ENCODE measurements at regions not wholly inside any gene's neighbourhood (a gene's known extent, or its start where the extent isn't known, plus 50 kb on each side); places are given as distances from the start of the nearest gene placed in this dataset.

- WGBS (ENCODE audit: insufficient coverage): no CpG with 5 or more reads among the region's 1 CpG
- Histone ChIP-seq H3K27me3 (replicated peaks in 2 of 5; ENCODE audit: control insufficient read depth in 4 of 5, insufficient read depth in 5 of 5, low read length in 4 of 5) (no peaks in the 10 kb centered on the region), H3K9me3 (ENCODE audit: control extremely low read depth in 1 of 5, control insufficient read depth in 4 of 5, insufficient read depth in 2 of 5, low read depth in 1 of 5, low read length in 4 of 5) (no peaks in the 10 kb centered on the region), H3K4me1 (ENCODE audit: control extremely low read depth in 1 of 4, control insufficient read depth in 4 of 4, insufficient read depth in 4 of 4, low read length in 3 of 4) (peaks cover 0 to 8% (median 0%) of the 10 kb centered on the region in 4 experiments), H3K36me3 (ENCODE audit: control insufficient read depth in 4 of 4, insufficient read depth in 4 of 4, low read length in 3 of 4) (no peaks in the 10 kb centered on the region), H3K27ac (ENCODE audit: insufficient read depth in 1 of 2, low read depth in 1 of 2, low read length in 2 of 2, poor library complexity in 1 of 2, severe bottlenecking in 2 of 2) (no peak overlapping the region), H3K4me3 (ENCODE audit: control insufficient read depth in 1 of 7, extremely low read depth in 1 of 7, insufficient read depth in 4 of 7, low read depth in 2 of 7, low read length in 6 of 7) (no peak overlapping the region)
- ChIA-PET POLR2A (no interaction called here), CTCF (no interaction called here)
- no peak for DNase-seq
These were observed 121.2 kb upstream of the GRIP1 start for GRCh38 chr12:66800046-66800445.

- ChIA-PET POLR2A (no interaction called here), CTCF (interaction anchor here (1.2 kb wide), 1 partner anchor 57 kb away, joined by 3 read pairs; no protein-coding TSS in a partner anchor)
- no peaks in the 10 kb centered on the region for H3K9me3 ChIP-seq (ENCODE audit: control extremely low read depth in 1 of 5, control insufficient read depth in 4 of 5, insufficient read depth in 2 of 5, low read depth in 1 of 5, low read length in 4 of 5)
- H3K27ac ChIP-seq (ENCODE audit: insufficient read depth in 1 of 2, low read depth in 1 of 2, low read length in 2 of 2, poor library complexity in 1 of 2, severe bottlenecking in 2 of 2): no peak overlapping the region
- DNase-seq: no peak
- no peaks in the 10 kb centered on the region for H3K36me3 ChIP-seq (ENCODE audit: control insufficient read depth in 4 of 4, insufficient read depth in 4 of 4, low read length in 3 of 4)
- H3K4me1 ChIP-seq (ENCODE audit: control extremely low read depth in 1 of 4, control insufficient read depth in 4 of 4, insufficient read depth in 4 of 4, low read length in 3 of 4): peaks cover 0 to 8% (median 0%) of the 10 kb centered on the region in 4 experiments
- 62% methylated on average over 14 of the region's 14 CpGs for WGBS (ENCODE audit: insufficient coverage)
- peak overlapping the region in 1 of 7 experiments; percentile 1 for H3K4me3 ChIP-seq (ENCODE audit: control insufficient read depth in 1 of 7, extremely low read depth in 1 of 7, insufficient read depth in 4 of 7, low read depth in 2 of 7, low read length in 6 of 7)
- H3K27me3 ChIP-seq (replicated peaks in 2 of 5; ENCODE audit: control insufficient read depth in 4 of 5, insufficient read depth in 5 of 5, low read length in 4 of 5): no peaks in the 10 kb centered on the region
These were observed 125.1 kb upstream of the GRIP1 start for GRCh38 chr12:66803930-66804329.

- DNase-seq: no peak
- POLR2A ChIA-PET: no interaction called here
- H3K36me3 ChIP-seq (ENCODE audit: control insufficient read depth in 4 of 4, insufficient read depth in 4 of 4, low read length in 3 of 4): no peaks in the 10 kb centered on the region
- no CpG with 5 or more reads among the region's 6 CpGs for WGBS (ENCODE audit: insufficient coverage)
- H3K27me3 ChIP-seq (replicated peaks in 2 of 5; ENCODE audit: control insufficient read depth in 4 of 5, insufficient read depth in 5 of 5, low read length in 4 of 5): no peaks in the 10 kb centered on the region
- peaks cover 0 to 6% (median 0%) of the 10 kb centered on the region in 4 experiments for H3K4me1 ChIP-seq (ENCODE audit: control extremely low read depth in 1 of 4, control insufficient read depth in 4 of 4, insufficient read depth in 4 of 4, low read length in 3 of 4)
- CTCF ChIA-PET: interaction anchor here (0.6 to 1.0 kb wide), 2 partner anchors 40 to 453 kb away, joined by 3 read pairs; no protein-coding TSS in a partner anchor
- H3K9me3 ChIP-seq (ENCODE audit: control extremely low read depth in 1 of 5, control insufficient read depth in 4 of 5, insufficient read depth in 2 of 5, low read depth in 1 of 5, low read length in 4 of 5): no peaks in the 10 kb centered on the region
- no peak overlapping the region for H3K27ac ChIP-seq (ENCODE audit: insufficient read depth in 1 of 2, low read depth in 1 of 2, low read length in 2 of 2, poor library complexity in 1 of 2, severe bottlenecking in 2 of 2)
- H3K4me3 ChIP-seq (ENCODE audit: control insufficient read depth in 1 of 7, extremely low read depth in 1 of 7, insufficient read depth in 4 of 7, low read depth in 2 of 7, low read length in 6 of 7): no peak overlapping the region
These were observed 125.7 kb upstream of the GRIP1 start for GRCh38 chr12:66804563-66804974.

- Histone ChIP-seq H3K36me3 (ENCODE audit: control insufficient read depth in 4 of 4, insufficient read depth in 4 of 4, low read length in 3 of 4) (no peaks in the 10 kb centered on the region), H3K9me3 (ENCODE audit: control extremely low read depth in 1 of 5, control insufficient read depth in 4 of 5, insufficient read depth in 2 of 5, low read depth in 1 of 5, low read length in 4 of 5) (no peaks in the 10 kb centered on the region), H3K27ac (ENCODE audit: insufficient read depth in 1 of 2, low read depth in 1 of 2, low read length in 2 of 2, poor library complexity in 1 of 2, severe bottlenecking in 2 of 2) (no peak overlapping the region), H3K27me3 (replicated peaks in 2 of 5; ENCODE audit: control insufficient read depth in 4 of 5, insufficient read depth in 5 of 5, low read length in 4 of 5) (no peaks in the 10 kb centered on the region), H3K4me1 (ENCODE audit: control extremely low read depth in 1 of 4, control insufficient read depth in 4 of 4, insufficient read depth in 4 of 4, low read length in 3 of 4) (no peaks in the 10 kb centered on the region), H3K4me3 (ENCODE audit: control insufficient read depth in 1 of 7, extremely low read depth in 1 of 7, insufficient read depth in 4 of 7, low read depth in 2 of 7, low read length in 6 of 7) (no peak overlapping the region)
- POLR2A ChIA-PET: no interaction called here
- WGBS (ENCODE audit: insufficient coverage): no CpG with 5 or more reads among the region's 1 CpG
- no peak for DNase-seq
- CTCF ChIA-PET: no interaction called here
These were observed 129.7 kb upstream of the GRIP1 start for GRCh38 chr12:66808606-66809005.

GRCh38 chr12:66813137-66813892 is 134.4 kb upstream of the GRIP1 start:
- no peaks in the 10 kb centered on the region for H3K36me3 ChIP-seq (ENCODE audit: control insufficient read depth in 4 of 4, insufficient read depth in 4 of 4, low read length in 3 of 4)
- H3K27ac ChIP-seq (ENCODE audit: insufficient read depth in 1 of 2, low read depth in 1 of 2, low read length in 2 of 2, poor library complexity in 1 of 2, severe bottlenecking in 2 of 2): no peak overlapping the region
- no peaks in the 10 kb centered on the region for H3K4me1 ChIP-seq (ENCODE audit: control extremely low read depth in 1 of 4, control insufficient read depth in 4 of 4, insufficient read depth in 4 of 4, low read length in 3 of 4)
- no peaks in the 10 kb centered on the region for H3K27me3 ChIP-seq (replicated peaks in 2 of 5; ENCODE audit: control insufficient read depth in 4 of 5, insufficient read depth in 5 of 5, low read length in 4 of 5)
- no peaks in the 10 kb centered on the region for H3K9me3 ChIP-seq (ENCODE audit: control extremely low read depth in 1 of 5, control insufficient read depth in 4 of 5, insufficient read depth in 2 of 5, low read depth in 1 of 5, low read length in 4 of 5)
- H3K4me3 ChIP-seq (ENCODE audit: control insufficient read depth in 1 of 7, extremely low read depth in 1 of 7, insufficient read depth in 4 of 7, low read depth in 2 of 7, low read length in 6 of 7): no peak overlapping the region
- ChIA-PET POLR2A (no interaction called here), CTCF (no interaction called here)
- WGBS (ENCODE audit: insufficient coverage): no CpG with 5 or more reads among the region's 2 CpGs
- peak in 1 of 3 donors; percentile 10 for DNase-seq

GRCh38 chr12:66819587-66819986 is 140.7 kb upstream of the GRIP1 start:
- Histone ChIP-seq H3K4me3 (ENCODE audit: control insufficient read depth in 1 of 7, extremely low read depth in 1 of 7, insufficient read depth in 4 of 7, low read depth in 2 of 7, low read length in 6 of 7) (no peak overlapping the region), H3K9me3 (ENCODE audit: control extremely low read depth in 1 of 5, control insufficient read depth in 4 of 5, insufficient read depth in 2 of 5, low read depth in 1 of 5, low read length in 4 of 5) (no peaks in the 10 kb centered on the region), H3K36me3 (ENCODE audit: control insufficient read depth in 4 of 4, insufficient read depth in 4 of 4, low read length in 3 of 4) (no peaks in the 10 kb centered on the region), H3K27ac (ENCODE audit: insufficient read depth in 1 of 2, low read depth in 1 of 2, low read length in 2 of 2, poor library complexity in 1 of 2, severe bottlenecking in 2 of 2) (no peak overlapping the region), H3K27me3 (replicated peaks in 2 of 5; ENCODE audit: control insufficient read depth in 4 of 5, insufficient read depth in 5 of 5, low read length in 4 of 5) (no peaks in the 10 kb centered on the region), H3K4me1 (ENCODE audit: control extremely low read depth in 1 of 4, control insufficient read depth in 4 of 4, insufficient read depth in 4 of 4, low read length in 3 of 4) (no peaks in the 10 kb centered on the region)
- ChIA-PET POLR2A (interaction anchor here (0.6 kb wide), 1 partner anchor 1455 kb away, joined by 5 read pairs; no protein-coding TSS in a partner anchor), CTCF (no interaction called here)
- no peak for DNase-seq

GRCh38 chr12:66822961-66823360 is 144.1 kb upstream of the GRIP1 start:
- Histone ChIP-seq H3K27me3 (replicated peaks in 2 of 5; ENCODE audit: control insufficient read depth in 4 of 5, insufficient read depth in 5 of 5, low read length in 4 of 5) (no peaks in the 10 kb centered on the region), H3K9me3 (ENCODE audit: control extremely low read depth in 1 of 5, control insufficient read depth in 4 of 5, insufficient read depth in 2 of 5, low read depth in 1 of 5, low read length in 4 of 5) (no peaks in the 10 kb centered on the region), H3K4me3 (ENCODE audit: control insufficient read depth in 1 of 7, extremely low read depth in 1 of 7, insufficient read depth in 4 of 7, low read depth in 2 of 7, low read length in 6 of 7) (no peak overlapping the region), H3K27ac (ENCODE audit: insufficient read depth in 1 of 2, low read depth in 1 of 2, low read length in 2 of 2, poor library complexity in 1 of 2, severe bottlenecking in 2 of 2) (no peak overlapping the region), H3K36me3 (ENCODE audit: control insufficient read depth in 4 of 4, insufficient read depth in 4 of 4, low read length in 3 of 4) (no peaks in the 10 kb centered on the region), H3K4me1 (ENCODE audit: control extremely low read depth in 1 of 4, control insufficient read depth in 4 of 4, insufficient read depth in 4 of 4, low read length in 3 of 4) (no peaks in the 10 kb centered on the region)
- ChIA-PET CTCF (interaction anchor here (1.1 kb wide), 1 partner anchor 12 kb away, joined by 4 read pairs; no protein-coding TSS in a partner anchor), POLR2A (no interaction called here)
- no peak for DNase-seq
